CD14-positive monocyte (primary cell): ENCODE measurements at regions not wholly inside any gene's neighbourhood (a gene's known extent, or its start where the extent isn't known, plus 50 kb on each side); places are given as distances from the start of the nearest gene placed in this dataset.

Source experiments
- DNase-seq, 3 donors: peaks; one replicate each; pipeline ENCODE4 v3.0.0-alpha.2; 2011 to 2022
- H2AFZ ChIP-seq: 2 replicates; pipeline ENCODE4 v1.6.0; 2012; ENCODE audit warnings: mild to moderate bottlenecking, low read depth, low read length, inconsistent platforms; ENCODE audit not compliant: insufficient read depth, poor library complexity, severe bottlenecking
- H3K27ac ChIP-seq, 2 donors: 1 replicate in 1 of 2; 2 replicates in 1 of 2; pipeline ENCODE4 v1.5.1; 2012 to 2013; ENCODE audit warnings: low read length in 2 of 2, control low read depth in 1 of 2, inconsistent platforms in 1 of 2, low read depth in 1 of 2, mild to moderate bottlenecking in 1 of 2
- H3K27me3 ChIP-seq, 2 donors: one replicate each; pipeline versions ENCODE4 v1.6.0 to v1.6.1; 2011 to 2013; ENCODE audit warnings: low read length in 2 of 2; ENCODE audit not compliant: control insufficient read depth in 2 of 2, insufficient read depth in 2 of 2
- H3K36me3 ChIP-seq, 2 donors: replicated peaks in 1 of 2; 1 replicate in 1 of 2; 2 replicates in 1 of 2; pipeline versions ENCODE4 v1.5.1 to v1.6.1; 2012 to 2013; ENCODE audit warnings: low read length in 2 of 2, control low read depth in 1 of 2, inconsistent platforms in 1 of 2, mild to moderate bottlenecking in 1 of 2; ENCODE audit not compliant: insufficient read depth in 2 of 2, control insufficient read depth in 1 of 2
- H3K4me1 ChIP-seq, 2 donors: 1 replicate in 1 of 2; 2 replicates in 1 of 2; pipeline versions ENCODE4 v1.5.1 to v1.6.1; 2012 to 2013; ENCODE audit warnings: low read length in 2 of 2, control low read depth in 1 of 2, inconsistent platforms in 1 of 2, mild to moderate bottlenecking in 1 of 2, moderate library complexity in 1 of 2; ENCODE audit not compliant: insufficient read depth in 2 of 2, control insufficient read depth in 1 of 2
- H3K4me2 ChIP-seq: replicated peaks from 2 replicates; pipeline ENCODE3; 2012; ENCODE audit warnings: low read length, moderate library complexity, mild to moderate bottlenecking; ENCODE audit not compliant: poor library complexity, severe bottlenecking; ENCODE audit errors: extremely low read depth
- H3K4me3 ChIP-seq, 3 experiments: fragments of 200-600 bp in 1 of 3; sonication (generic) in 1 of 3; replicated peaks in 1 of 3; 1 replicate in 2 of 3; 2 replicates in 1 of 3; pipeline ENCODE4 v1.5.1; 2011 to 2013; ENCODE audit warnings: low read length in 3 of 3, mild to moderate bottlenecking in 3 of 3, control low read depth in 2 of 3, low read depth in 2 of 3, inconsistent platforms in 1 of 3, moderate library complexity in 1 of 3
- H3K79me2 ChIP-seq: 2 replicates; pipeline ENCODE4 v1.6.0; 2012; ENCODE audit warnings: mild to moderate bottlenecking, control low read depth, inconsistent platforms, low read length, moderate library complexity; ENCODE audit not compliant: insufficient read depth
- H3K9ac ChIP-seq: 2 replicates; pipeline ENCODE4 v1.6.0; 2017; ENCODE audit warnings: low read length, mild to moderate bottlenecking; ENCODE audit not compliant: insufficient read depth, poor library complexity, severe bottlenecking
- H3K9me3 ChIP-seq, 2 donors: replicated peaks in 1 of 2; 1 replicate in 1 of 2; 2 replicates in 1 of 2; pipeline versions ENCODE4 v1.5.1 to v1.6.1; 2012 to 2013; ENCODE audit warnings: low read length in 2 of 2, control low read depth in 1 of 2; ENCODE audit not compliant: control insufficient read depth in 1 of 2, insufficient read depth in 1 of 2
- H4K20me1 ChIP-seq: 2 replicates; pipeline ENCODE4 v1.6.0; 2012; ENCODE audit warnings: mild to moderate bottlenecking, low read length, control low read depth, moderate library complexity; ENCODE audit not compliant: insufficient read depth
- H3K27ac Mint-ChIP-seq, 7 donors: one replicate each; pipeline ENCODE4 v1.8.0; 2020; ENCODE audit warnings: mild to moderate bottlenecking in 7 of 7, mixed read lengths in 7 of 7, moderate library complexity in 6 of 7, inconsistent platforms in 2 of 7
- H3K27me3 Mint-ChIP-seq, 3 donors: one replicate each; pipeline ENCODE4 v1.8.0; 2021 to 2022; ENCODE audit warnings: low read depth in 3 of 3, mild to moderate bottlenecking in 3 of 3, mixed read lengths in 3 of 3, moderate library complexity in 3 of 3, inconsistent platforms in 1 of 3
- H3K36me3 Mint-ChIP-seq, 2 donors: one replicate each; pipeline ENCODE4 v1.8.0; 2020; ENCODE audit warnings: mixed read lengths in 2 of 2, inconsistent platforms in 1 of 2, mild to moderate bottlenecking in 1 of 2
- H3K4me1 Mint-ChIP-seq: one replicate; pipeline ENCODE4 v1.8.0; 2020; ENCODE audit warnings: mild to moderate bottlenecking, mixed read lengths
- H3K4me3 Mint-ChIP-seq, 2 donors: one replicate each; pipeline ENCODE4 v1.8.0; 2020; ENCODE audit warnings: mild to moderate bottlenecking in 2 of 2, mixed read lengths in 2 of 2, moderate library complexity in 1 of 2
- H3K9me3 Mint-ChIP-seq, 7 donors: one replicate each; pipeline ENCODE4 v1.8.0; 2020 to 2022; ENCODE audit warnings: mixed read lengths in 7 of 7, mild to moderate bottlenecking in 6 of 7, moderate library complexity in 6 of 7, inconsistent platforms in 2 of 7
- WGBS: methylation state at CpG from one replicate; pipeline ENCODE4 v1.1.5; 2013; ENCODE audit warnings: missing lambda C conversion rate; ENCODE audit not compliant: insufficient coverage; 5-methylcytosine and 5-hydroxymethylcytosine counted together
- intact Hi-C, 2 donors: fragments of 100-400 bp; cut with micrococcal nuclease; formaldehyde crosslinking; loops; one replicate each; pipeline versions ENCODE4 v1.15.0 to v1.15.1; 2023
- TF ChIP-seq, protein P1 (sequence below): fragments of 200-600 bp; IDR thresholded peaks from one replicate; pipeline ENCODE4 v1.8.0; 2022; ENCODE audit warnings: antibody characterized with exemption, mild to moderate bottlenecking

DNA sequence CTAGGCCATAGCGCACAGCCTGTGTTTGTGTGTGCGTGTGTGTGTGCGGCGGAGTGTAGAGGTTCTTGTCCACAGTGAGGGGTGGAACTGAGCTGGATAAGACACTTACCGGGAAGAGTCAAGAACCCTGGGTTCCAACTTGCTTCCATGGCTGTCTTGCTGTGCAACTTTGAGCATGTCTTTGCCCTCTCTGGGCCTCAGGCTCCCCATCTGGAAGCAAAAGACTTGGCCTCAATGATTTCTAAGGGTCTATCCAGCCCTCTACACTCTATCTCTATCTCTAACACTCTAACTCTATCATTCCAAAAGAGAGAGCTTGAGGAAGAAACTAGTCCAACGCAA lies 121.3 kb upstream of the PJA1 start:
- Histone ChIP-seq H3K36me3 (no peaks in the 10 kb centered on the region), H3K4me1 (peaks cover 2 to 7% of the 10 kb centered on the region in 2 donors), H3K4me2 (no peak overlapping the region), H3K27me3 (no peaks in the 10 kb centered on the region), H3K4me3 (no peak overlapping the region), H4K20me1 (no peaks in the 10 kb centered on the region), H3K9me3 (no peaks in the 10 kb centered on the region), H3K79me2 (no peaks in the 10 kb centered on the region), H3K9ac (no peak overlapping the region), H3K27ac (no peak overlapping the region), H2AFZ (no peak overlapping the region)
- TF ChIP-seq, protein P1, sequence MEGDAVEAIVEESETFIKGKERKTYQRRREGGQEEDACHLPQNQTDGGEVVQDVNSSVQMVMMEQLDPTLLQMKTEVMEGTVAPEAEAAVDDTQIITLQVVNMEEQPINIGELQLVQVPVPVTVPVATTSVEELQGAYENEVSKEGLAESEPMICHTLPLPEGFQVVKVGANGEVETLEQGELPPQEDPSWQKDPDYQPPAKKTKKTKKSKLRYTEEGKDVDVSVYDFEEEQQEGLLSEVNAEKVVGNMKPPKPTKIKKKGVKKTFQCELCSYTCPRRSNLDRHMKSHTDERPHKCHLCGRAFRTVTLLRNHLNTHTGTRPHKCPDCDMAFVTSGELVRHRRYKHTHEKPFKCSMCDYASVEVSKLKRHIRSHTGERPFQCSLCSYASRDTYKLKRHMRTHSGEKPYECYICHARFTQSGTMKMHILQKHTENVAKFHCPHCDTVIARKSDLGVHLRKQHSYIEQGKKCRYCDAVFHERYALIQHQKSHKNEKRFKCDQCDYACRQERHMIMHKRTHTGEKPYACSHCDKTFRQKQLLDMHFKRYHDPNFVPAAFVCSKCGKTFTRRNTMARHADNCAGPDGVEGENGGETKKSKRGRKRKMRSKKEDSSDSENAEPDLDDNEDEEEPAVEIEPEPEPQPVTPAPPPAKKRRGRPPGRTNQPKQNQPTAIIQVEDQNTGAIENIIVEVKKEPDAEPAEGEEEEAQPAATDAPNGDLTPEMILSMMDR = no peak
- peaks cover 2% of the 10 kb centered on the region for H3K4me1 Mint-ChIP-seq
- H3K36me3 Mint-ChIP-seq = no peaks in the 10 kb centered on the region
- H3K27me3 Mint-ChIP-seq = peaks cover 0 to 26% (median 0%) of the 10 kb centered on the region in 3 donors
- H3K4me3 Mint-ChIP-seq = no peak overlapping the region
- DNase-seq = no peak
- H3K27ac Mint-ChIP-seq = no peak overlapping the region
- no peaks in the 10 kb centered on the region for H3K9me3 Mint-ChIP-seq
- intact Hi-C loops = loop anchor here (2.0 to 10.0 kb wide), 4 partner anchors 459 to 554 kb away; partner anchors contain the start of gene EFNB1 (in 2 of the 2)
- no CpG with 5 or more reads among the region's 6 CpGs for WGBS

DNA sequence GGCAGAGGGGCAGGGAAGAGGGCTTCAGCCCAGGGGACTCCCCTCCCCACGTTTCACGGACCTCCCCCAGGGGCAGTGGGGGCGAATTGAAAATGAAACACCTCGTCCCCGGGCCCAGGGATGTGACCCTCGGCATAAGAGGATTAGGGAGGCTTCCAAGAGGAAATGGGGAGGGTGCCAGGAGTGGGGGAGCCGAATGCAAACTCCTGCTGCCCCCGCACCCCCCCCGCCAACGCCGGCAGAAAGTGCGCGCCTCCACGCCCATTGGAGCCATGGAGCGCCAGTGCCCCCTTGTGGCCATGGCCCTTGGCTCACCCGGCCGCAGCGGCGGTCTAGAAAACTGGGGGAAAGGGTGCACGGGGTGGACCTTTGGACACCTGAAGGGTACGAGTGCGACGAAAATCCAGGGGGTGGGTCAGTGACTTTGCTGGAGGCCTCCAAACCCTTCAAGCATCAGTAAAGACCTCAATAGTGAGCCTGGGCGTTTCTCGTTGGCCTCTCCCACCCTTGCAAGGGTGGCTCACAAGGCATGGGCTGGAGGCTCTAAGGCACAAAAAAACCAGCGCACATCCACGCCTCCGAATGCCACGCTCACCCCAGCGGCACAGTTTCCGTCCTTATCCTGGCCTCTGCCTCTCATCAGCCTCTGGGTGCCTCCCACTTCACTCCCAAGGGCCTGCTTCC lies 120.8 kb upstream of the PJA1 start:
- intact Hi-C loops = loop anchor here (2.0 to 10.0 kb wide), 4 partner anchors 459 to 554 kb away; partner anchors contain the start of gene EFNB1 (in 2 of the 2)
- H3K4me3 ChIP-seq = peak overlapping the region in 2 of 3 experiments; percentile 24 to 57
- Mint-ChIP-seq H3K27me3 (peaks cover 0 to 28% (median 0%) of the 10 kb centered on the region in 3 donors), H3K4me3 (peak overlapping the region; percentile 54 to 71), H3K4me1 (peaks cover 2% of the 10 kb centered on the region), H3K9me3 (no peaks in the 10 kb centered on the region), H3K27ac (no peak overlapping the region), H3K36me3 (no peaks in the 10 kb centered on the region)
- no peaks in the 10 kb centered on the region for H3K79me2 ChIP-seq
- no peak overlapping the region for H3K9ac ChIP-seq
- DNase-seq = peak; percentile 7 to 19 (median 11)
- H3K4me2 ChIP-seq = peak overlapping the region; percentile 76
- H3K36me3 ChIP-seq = no peaks in the 10 kb centered on the region
- TF ChIP-seq, protein P1 = peak; percentile 75
- H3K9me3 ChIP-seq = no peaks in the 10 kb centered on the region
- H3K4me1 ChIP-seq = peaks cover 2 to 7% of the 10 kb centered on the region in 2 donors
- no peaks in the 10 kb centered on the region for H4K20me1 ChIP-seq
- H2AFZ ChIP-seq = peak overlapping the region; percentile 47
- H3K27ac ChIP-seq = no peak overlapping the region
- WGBS = 5% methylated on average over 16 of the region's 31 CpGs
- H3K27me3 ChIP-seq = no peaks in the 10 kb centered on the region
